IMR-90 (cell line): ENCODE measurements at regions not wholly inside any gene's neighbourhood (a gene's known extent, or its start where the extent isn't known, plus 50 kb on each side); places are given as distances from the start of the nearest gene placed in this dataset.

Source experiments
- BHLHE40 ChIP-seq: fragments of 150-350 bp; IDR thresholded peaks from 2 replicates; pipeline ENCODE4 v1.6.1; 2016; ENCODE audit warnings: mild to moderate bottlenecking, low read depth, low read length
- CEBPB ChIP-seq: IDR thresholded peaks from 2 replicates; pipeline ENCODE4 v1.6.1; 2012; ENCODE audit warnings: low read depth, low read length, improper control_type of control experiment
- CHD1 ChIP-seq: IDR thresholded peaks from 2 replicates; pipeline ENCODE4 v1.6.1; 2012; ENCODE audit warnings: low read depth, low read length, improper control_type of control experiment
- FOS ChIP-seq: fragments of 150-350 bp; IDR thresholded peaks from 2 replicates; pipeline ENCODE4 v1.6.1; 2016; ENCODE audit warnings: low read depth, low read length
- MAFK ChIP-seq: IDR thresholded peaks from 2 replicates; pipeline ENCODE4 v1.6.1; 2012; ENCODE audit warnings: low read depth, low read length, improper control_type of control experiment
- MAZ ChIP-seq: IDR thresholded peaks from 2 replicates; pipeline ENCODE4 v1.6.1; 2012; ENCODE audit warnings: low read depth, mild to moderate bottlenecking, low read length, improper control_type of control experiment, moderate library complexity, borderline replicate concordance
- POLR2A ChIP-seq: IDR thresholded peaks from 2 replicates; pipeline ENCODE4 v1.6.1; 2012; ENCODE audit warnings: mild to moderate bottlenecking, low read depth, low read length
- RAD21 ChIP-seq: IDR thresholded peaks from 2 replicates; pipeline ENCODE4 v1.6.1; 2012; ENCODE audit warnings: low read length, improper control_type of control experiment
- RCOR1 ChIP-seq: IDR thresholded peaks from 2 replicates; pipeline ENCODE4 v1.6.1; 2012; ENCODE audit warnings: mild to moderate bottlenecking, low read length, improper control_type of control experiment; ENCODE audit not compliant: insufficient replicate concordance
- RFX5 ChIP-seq: IDR thresholded peaks from 2 replicates; pipeline ENCODE4 v1.8.0; 2012; ENCODE audit warnings: low read depth, mild to moderate bottlenecking, low read length, moderate library complexity
- SMC3 ChIP-seq: fragments of 150-350 bp; IDR thresholded peaks from 2 replicates; pipeline ENCODE4 v1.6.1; 2016; ENCODE audit warnings: low read depth, mild to moderate bottlenecking, antibody characterized with exemption, low read length, moderate library complexity
- TF ChIP-seq, protein P1 (sequence below): conservative IDR thresholded peaks from 2 replicates; pipeline ENCODE4 v1.5.1; 2012; ENCODE audit warnings: mild to moderate bottlenecking, low read depth, low read length, improper control_type of control experiment
- TF ChIP-seq, protein P2 (sequence below): fragments of 150-350 bp; IDR thresholded peaks from 2 replicates; pipeline ENCODE4 v1.6.1; 2017; ENCODE audit warnings: mild to moderate bottlenecking, antibody characterized with exemption, low read length, low read depth
- TF ChIP-seq, protein P3 (sequence below): fragments of 150-350 bp; IDR thresholded peaks from 2 replicates; pipeline ENCODE4 v1.6.1; 2016; ENCODE audit warnings: low read depth, mild to moderate bottlenecking, low read length, moderate library complexity, borderline replicate concordance

DNA sequence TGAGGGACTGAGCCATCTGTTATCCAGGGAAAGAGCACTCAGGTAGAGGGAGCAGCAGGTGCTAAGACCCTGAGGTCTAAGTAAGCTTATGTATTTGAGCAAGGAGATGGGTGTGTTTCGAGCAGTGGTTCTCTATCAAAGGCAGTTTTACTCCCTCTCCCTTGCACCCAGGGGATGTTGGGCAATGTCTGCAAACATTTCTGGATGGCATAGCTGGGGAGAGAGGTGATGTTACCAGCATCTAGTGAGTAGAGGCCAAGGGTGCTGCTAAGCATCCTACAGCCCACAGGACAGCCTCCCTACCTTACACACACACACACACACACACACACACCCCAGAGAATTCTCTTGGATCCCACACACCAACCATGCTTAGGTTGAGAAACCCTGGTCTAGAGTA lies 221.0 kb upstream of the PWP1 start:
- TF ChIP-seq MAZ (no peak), MAFK (no peak), CHD1 (no peak), POLR2A (no peak), RCOR1 (no peak), CEBPB (no peak), FOS (no peak), RFX5 (no peak), SMC3 (no peak), RAD21 (no peak), BHLHE40 (no peak)
- TF ChIP-seq, protein P1, sequence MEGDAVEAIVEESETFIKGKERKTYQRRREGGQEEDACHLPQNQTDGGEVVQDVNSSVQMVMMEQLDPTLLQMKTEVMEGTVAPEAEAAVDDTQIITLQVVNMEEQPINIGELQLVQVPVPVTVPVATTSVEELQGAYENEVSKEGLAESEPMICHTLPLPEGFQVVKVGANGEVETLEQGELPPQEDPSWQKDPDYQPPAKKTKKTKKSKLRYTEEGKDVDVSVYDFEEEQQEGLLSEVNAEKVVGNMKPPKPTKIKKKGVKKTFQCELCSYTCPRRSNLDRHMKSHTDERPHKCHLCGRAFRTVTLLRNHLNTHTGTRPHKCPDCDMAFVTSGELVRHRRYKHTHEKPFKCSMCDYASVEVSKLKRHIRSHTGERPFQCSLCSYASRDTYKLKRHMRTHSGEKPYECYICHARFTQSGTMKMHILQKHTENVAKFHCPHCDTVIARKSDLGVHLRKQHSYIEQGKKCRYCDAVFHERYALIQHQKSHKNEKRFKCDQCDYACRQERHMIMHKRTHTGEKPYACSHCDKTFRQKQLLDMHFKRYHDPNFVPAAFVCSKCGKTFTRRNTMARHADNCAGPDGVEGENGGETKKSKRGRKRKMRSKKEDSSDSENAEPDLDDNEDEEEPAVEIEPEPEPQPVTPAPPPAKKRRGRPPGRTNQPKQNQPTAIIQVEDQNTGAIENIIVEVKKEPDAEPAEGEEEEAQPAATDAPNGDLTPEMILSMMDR, result no peak
- TF ChIP-seq, protein P2, sequence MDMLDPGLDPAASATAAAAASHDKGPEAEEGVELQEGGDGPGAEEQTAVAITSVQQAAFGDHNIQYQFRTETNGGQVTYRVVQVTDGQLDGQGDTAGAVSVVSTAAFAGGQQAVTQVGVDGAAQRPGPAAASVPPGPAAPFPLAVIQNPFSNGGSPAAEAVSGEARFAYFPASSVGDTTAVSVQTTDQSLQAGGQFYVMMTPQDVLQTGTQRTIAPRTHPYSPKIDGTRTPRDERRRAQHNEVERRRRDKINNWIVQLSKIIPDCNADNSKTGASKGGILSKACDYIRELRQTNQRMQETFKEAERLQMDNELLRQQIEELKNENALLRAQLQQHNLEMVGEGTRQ, result no peak
- TF ChIP-seq, protein P3, sequence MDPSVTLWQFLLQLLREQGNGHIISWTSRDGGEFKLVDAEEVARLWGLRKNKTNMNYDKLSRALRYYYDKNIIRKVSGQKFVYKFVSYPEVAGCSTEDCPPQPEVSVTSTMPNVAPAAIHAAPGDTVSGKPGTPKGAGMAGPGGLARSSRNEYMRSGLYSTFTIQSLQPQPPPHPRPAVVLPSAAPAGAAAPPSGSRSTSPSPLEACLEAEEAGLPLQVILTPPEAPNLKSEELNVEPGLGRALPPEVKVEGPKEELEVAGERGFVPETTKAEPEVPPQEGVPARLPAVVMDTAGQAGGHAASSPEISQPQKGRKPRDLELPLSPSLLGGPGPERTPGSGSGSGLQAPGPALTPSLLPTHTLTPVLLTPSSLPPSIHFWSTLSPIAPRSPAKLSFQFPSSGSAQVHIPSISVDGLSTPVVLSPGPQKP, result no peak
